Caco-2 (cell line): ENCODE measurements at regions not wholly inside any gene's neighbourhood (a gene's known extent, or its start where the extent isn't known, plus 50 kb on each side); places are given as distances from the start of the nearest gene placed in this dataset.

Source experiments
- BruUV-seq: library from RNA; stranded (reverse); fragments of 400-500 nt; replicated peaks from 2 replicates; lab custom pipeline; 2021; lab: Mats Ljungman, UMichigan
- CTCF ChIA-PET: fragments of 300-600 bp; sonication (Branson Sonifier 250); formaldehyde crosslinking; loops from one replicate; lab custom pipeline; 2022; ENCODE audit warnings: antibody characterized with exemption; lab: Charles Lee
- POLR2A ChIA-PET: fragments of 300-600 bp; sonication (Branson Sonifier 250); formaldehyde crosslinking; loops from one replicate; lab custom pipeline; 2022; ENCODE audit warnings: antibody characterized with exemption; lab: Charles Lee
- DNase-seq, 2 experiments: peaks; one replicate each; pipeline versions ENCODE4 v3.0.0 to v3.0.0-alpha.2; 2020 to 2022
- H3K27me3 ChIP-seq: replicated peaks from 2 replicates; pipeline ENCODE4 v1.6.0; 2011; ENCODE audit warnings: low read length; ENCODE audit not compliant: control insufficient read depth, insufficient read depth
- H3K36me3 ChIP-seq: 2 replicates; pipeline ENCODE4 v1.5.1; 2011; ENCODE audit warnings: low read length; ENCODE audit not compliant: control insufficient read depth, insufficient read depth
- H3K4me1 ChIP-seq: fragments of 250-450 bp; sonication (Bioruptor Pico); 2 replicates; pipeline ENCODE4 v1.5.1; 2020; ENCODE audit warnings: mild to moderate bottlenecking
- H3K4me3 ChIP-seq: 2 replicates; pipeline ENCODE4 v1.5.1; 2011; ENCODE audit warnings: low read depth, mild to moderate bottlenecking, control low read depth, low read length
- H3K9me3 ChIP-seq: fragments of 250-450 bp; sonication (Bioruptor Pico); 2 replicates; pipeline ENCODE4 v1.5.1; 2020; ENCODE audit warnings: mild to moderate bottlenecking, moderate library complexity
- H3K27ac Mint-ChIP-seq: one replicate; pipeline ENCODE4 v1.8.0; 2022; ENCODE audit warnings: mixed read lengths; ENCODE audit not compliant: unreplicated experiment
- H3K27me3 Mint-ChIP-seq: one replicate; pipeline ENCODE4 v1.8.0; 2022; ENCODE audit warnings: mixed read lengths; ENCODE audit not compliant: insufficient read depth, unreplicated experiment
- H3K36me3 Mint-ChIP-seq: one replicate; pipeline ENCODE4 v1.8.0; 2022; ENCODE audit warnings: mild to moderate bottlenecking, mixed read lengths; ENCODE audit not compliant: insufficient read depth, unreplicated experiment
- H3K4me1 Mint-ChIP-seq: one replicate; pipeline ENCODE4 v1.8.0; 2022; ENCODE audit warnings: low read depth, mixed read lengths; ENCODE audit not compliant: unreplicated experiment
- H3K4me3 Mint-ChIP-seq: one replicate; pipeline ENCODE4 v1.8.0; 2022; ENCODE audit warnings: mild to moderate bottlenecking, moderate library complexity, mixed read lengths; ENCODE audit not compliant: unreplicated experiment
- H3K9me3 Mint-ChIP-seq: one replicate; pipeline ENCODE4 v1.8.0; 2022; ENCODE audit warnings: mixed read lengths; ENCODE audit not compliant: unreplicated experiment
- CTCF ChIP-seq, 2 experiments: fragments of 200-600 bp in 1 of 2; IDR thresholded peaks; 1 replicate in 1 of 2; 2 replicates in 1 of 2; pipeline versions ENCODE4 v1.5.1 to v1.8.0; 2011 to 2022; ENCODE audit warnings: antibody characterized with exemption in 1 of 2, control low read depth in 1 of 2, inconsistent platforms in 1 of 2, low read depth in 1 of 2, low read length in 1 of 2, mild to moderate bottlenecking in 1 of 2, moderate library complexity in 1 of 2; ENCODE audit not compliant: insufficient read depth in 1 of 2, severe bottlenecking in 1 of 2, unreplicated experiment in 1 of 2
- intact Hi-C: fragments of 100-400 bp; cut with micrococcal nuclease; formaldehyde crosslinking; loops from one replicate; pipeline ENCODE4 v1.10.0; 2022; ENCODE audit not compliant: unreplicated experiment

DNA sequence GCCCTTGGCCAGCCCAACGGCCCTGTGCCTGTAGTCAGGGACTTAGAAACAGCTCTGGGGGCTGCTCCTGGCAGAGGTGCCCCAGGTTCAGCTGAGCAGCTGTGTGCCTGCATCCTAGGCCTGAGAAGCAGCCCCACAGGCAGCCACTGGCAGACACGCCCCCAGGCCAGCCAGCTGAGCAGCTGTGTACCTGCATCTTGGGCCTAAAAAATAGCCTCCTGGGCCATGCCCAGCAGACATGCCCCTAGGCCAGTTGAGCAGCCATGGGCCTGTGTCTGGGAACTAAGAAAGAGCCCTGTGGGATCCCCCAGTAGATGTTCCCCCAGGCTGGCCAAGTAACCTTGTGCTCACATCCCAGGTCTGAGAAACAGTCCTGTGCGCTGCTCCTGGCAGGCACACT is 64.0 kb downstream of the TBR1 start:
- no peak overlapping the region for H3K4me3 ChIP-seq
- Mint-ChIP-seq H3K27me3 (no peaks in the 10 kb centered on the region), H3K36me3 (no peaks in the 10 kb centered on the region), H3K4me1 (no peaks in the 10 kb centered on the region), H3K4me3 (no peak overlapping the region), H3K27ac (no peak overlapping the region), H3K9me3 (peaks cover 28% of the 10 kb centered on the region)
- CTCF ChIA-PET: no interaction called here
- no peaks in the 10 kb centered on the region for H3K27me3 ChIP-seq
- H3K4me1 ChIP-seq: no peaks in the 10 kb centered on the region
- no peaks in the 10 kb centered on the region for H3K36me3 ChIP-seq
- TF ChIP-seq CTCF (IDR thresholded peaks at IDR 0.05; ENCODE audit: insufficient read depth in 1 of 2, low read depth in 1 of 2, low read length in 1 of 2, severe bottlenecking in 1 of 2, unreplicated experiment in 1 of 2): no peak
- intact Hi-C loops: no loop called here
- no TSS peak for BruUV-seq
- H3K9me3 ChIP-seq: peaks cover 12% of the 10 kb centered on the region
- DNase-seq: no peak
- POLR2A ChIA-PET: no interaction called here

- intact Hi-C loops: no loop called here
- no peak for TF ChIP-seq CTCF (IDR thresholded peaks at IDR 0.05; ENCODE audit: insufficient read depth in 1 of 2, low read depth in 1 of 2, low read length in 1 of 2, severe bottlenecking in 1 of 2, unreplicated experiment in 1 of 2)
- no peaks in the 10 kb centered on the region for H3K27me3 Mint-ChIP-seq
- Histone ChIP-seq H3K4me1 (no peaks in the 10 kb centered on the region), H3K27me3 (no peaks in the 10 kb centered on the region), H3K4me3 (no peak overlapping the region), H3K9me3 (peaks cover 12% of the 10 kb centered on the region), H3K36me3 (no peaks in the 10 kb centered on the region)
- ChIA-PET CTCF (no interaction called here), POLR2A (no interaction called here)
- DNase-seq: no peak
- BruUV-seq: no TSS peak
- H3K27ac Mint-ChIP-seq: no peak overlapping the region
- H3K9me3 Mint-ChIP-seq: peaks cover 28% of the 10 kb centered on the region
- H3K4me3 Mint-ChIP-seq: no peak overlapping the region
- no peaks in the 10 kb centered on the region for H3K4me1 Mint-ChIP-seq
- no peaks in the 10 kb centered on the region for H3K36me3 Mint-ChIP-seq
Measured at GRCh38 chr2:161481619-161482018, 65.5 kb downstream of the TBR1 start.

DNA sequence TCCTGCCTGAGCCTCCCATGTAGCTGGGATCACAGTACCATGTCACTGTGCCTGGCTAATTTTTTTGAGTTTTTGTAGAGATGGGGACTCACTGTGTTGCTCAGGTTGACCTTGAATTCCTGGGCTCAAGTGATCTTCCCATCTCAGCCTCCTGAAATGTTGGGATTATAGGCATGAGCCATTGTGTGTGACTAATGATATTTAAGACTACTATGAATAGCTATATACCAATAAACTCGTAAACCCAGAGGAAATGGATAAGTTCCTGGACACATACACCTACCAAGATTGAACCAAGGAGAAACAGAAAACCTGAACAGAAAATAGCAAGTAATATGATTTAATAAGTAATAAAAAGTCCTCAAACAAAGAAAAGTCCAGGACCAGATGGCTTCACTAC is 68.0 kb downstream of the TBR1 start:
- no peak for DNase-seq
- no peaks in the 10 kb centered on the region for H3K4me1 ChIP-seq
- Mint-ChIP-seq H3K27me3 (peaks cover 4% of the 10 kb centered on the region), H3K9me3 (peaks cover 28% of the 10 kb centered on the region), H3K4me1 (no peaks in the 10 kb centered on the region), H3K36me3 (no peaks in the 10 kb centered on the region), H3K27ac (no peak overlapping the region), H3K4me3 (no peak overlapping the region)
- CTCF ChIA-PET: no interaction called here
- no peaks in the 10 kb centered on the region for H3K36me3 ChIP-seq
- BruUV-seq: no TSS peak
- intact Hi-C loops: no loop called here
- H3K9me3 ChIP-seq: peaks cover 12% of the 10 kb centered on the region
- H3K4me3 ChIP-seq: no peak overlapping the region
- H3K27me3 ChIP-seq: no peaks in the 10 kb centered on the region
- POLR2A ChIA-PET: interaction anchor here (0.6 kb wide), 1 partner anchor 178 kb away, joined by 3 read pairs; no protein-coding TSS in a partner anchor
- TF ChIP-seq CTCF (IDR thresholded peaks at IDR 0.05; ENCODE audit: insufficient read depth in 1 of 2, low read depth in 1 of 2, low read length in 1 of 2, severe bottlenecking in 1 of 2, unreplicated experiment in 1 of 2): no peak
